Stomach (tissue), 8 donors: ENCODE measurements at regions not wholly inside any gene's neighbourhood (a gene's known extent, or its start where the extent isn't known, plus 50 kb on each side); places are given as distances from the start of the nearest gene placed in this dataset.
A peak's percentile ranks its signal among the peaks of the same experiment; 100 is the strongest.
"Not testable (repeated sequence)": the region's sequence is repeated elsewhere in the genome, so short reads cannot be mapped to it uniquely, and the experiment has no call there.

Experiments
- DNase-seq, 2 donors: peaks; one replicate each; pipeline versions ENCODE4 v3.0.0 to v3.0.0-alpha.2; 2013 to 2019
- H3K27ac ChIP-seq, 5 donors: fragments of 200-600 bp in 4 of 5; sonication (generic) in 4 of 5; one replicate each; pipeline ENCODE4 v1.5.1; 2013 to 2019; ENCODE audit warnings: mild to moderate bottlenecking in 1 of 5, moderate library complexity in 1 of 5
- H3K27me3 ChIP-seq, 3 donors: fragments of 200-600 bp; sonication (generic); one replicate each; pipeline ENCODE4 v1.5.1; 2017 to 2019; ENCODE audit warnings: mixed run types in 1 of 3
- H3K36me3 ChIP-seq, 4 donors: fragments of 200-600 bp; sonication (generic); 1 replicate in 3 of 4; 2 replicates in 1 of 4; pipeline ENCODE4 v1.5.1; 2016 to 2019
- H3K4me1 ChIP-seq, 4 donors: fragments of 200-600 bp; sonication (generic); one replicate each; pipeline ENCODE4 v1.5.1; 2016 to 2019
- H3K4me3 ChIP-seq, 4 donors: fragments of 200-600 bp; sonication (generic) in 3 of 4; one replicate each; pipeline ENCODE4 v1.5.1; 2016 to 2019; ENCODE audit warnings: mild to moderate bottlenecking in 1 of 4
- H3K9me3 ChIP-seq, 4 donors: fragments of 200-600 bp; sonication (generic); one replicate each; pipeline ENCODE4 v1.5.1; 2016 to 2019
- EP300 ChIP-seq: sonication (generic); formaldehyde crosslinking; IDR thresholded peaks from one replicate; pipeline ENCODE4 v1.6.1; 2017; ENCODE audit warnings: antibody characterized with exemption
- POLR2A ChIP-seq, 4 donors: fragments of 450-650 bp; IDR thresholded peaks; one replicate each; pipeline ENCODE4 v1.6.1; 2016; ENCODE audit warnings: antibody characterized with exemption in 4 of 4, control low read depth in 2 of 4, mild to moderate bottlenecking in 1 of 4, moderate library complexity in 1 of 4
- POLR2AphosphoS5 ChIP-seq, 3 donors: sonication (generic); formaldehyde crosslinking; IDR thresholded peaks; one replicate each; pipeline ENCODE4 v1.6.1; 2016; ENCODE audit warnings: antibody characterized with exemption in 3 of 3
- WGBS, 5 donors: extraction: QIAGEN DNeasy Blood & Tissue Kit in 3 of 5; methylation state at CpG; one replicate each; pipeline versions ENCODE4 v1.1.5 to v1.1.7; 2013 to 2018; 5-methylcytosine and 5-hydroxymethylcytosine counted together
- intact Hi-C: fragments of 100-400 bp; cut with DNase I; formaldehyde crosslinking; loops from one replicate; pipeline ENCODE4 v1.15.1; 2023; ENCODE audit warnings: low total_unique reads
- TF ChIP-seq, protein P1 (sequence below), 7 experiments: fragments of 450-650 bp in 4 of 7; fragments of 200-600 bp in 3 of 7; sonication (generic) in 3 of 7; IDR thresholded peaks; one replicate each; pipeline ENCODE4 v1.5.1; 2016 to 2019; ENCODE audit warnings: antibody characterized with exemption in 7 of 7, control low read depth in 2 of 7, mild to moderate bottlenecking in 1 of 7
- donor health status: healthy with polysubstance abuse.
- donor health status: Bipolar disorder and iron deficiency.
- donor health status: healthy.

DNA sequence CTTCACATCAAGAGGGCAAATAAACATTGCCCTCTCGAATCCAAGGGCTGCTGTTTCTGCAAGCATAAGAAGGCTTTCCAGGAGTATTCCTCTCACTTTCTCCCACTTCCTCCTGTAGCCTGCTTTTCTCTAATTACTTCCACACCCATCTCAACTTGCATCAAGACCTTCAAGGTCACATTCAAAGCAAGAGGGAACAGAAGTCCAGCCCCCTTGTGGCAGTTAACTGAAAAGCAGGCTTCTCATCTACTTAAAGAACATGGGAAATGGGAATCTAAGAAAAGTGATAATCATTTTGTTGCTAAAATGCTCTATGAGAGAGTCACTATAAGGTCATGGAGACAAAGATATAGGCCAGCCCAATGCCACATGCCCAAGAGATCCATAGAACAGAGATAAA, 874.4 kb downstream of the KCNT2 start:
- WGBS, 5 donors = 43 to 70% (median 66%) methylated on average over 1 of the region's 1 CpG
- intact Hi-C loops = no loop called here

DNA sequence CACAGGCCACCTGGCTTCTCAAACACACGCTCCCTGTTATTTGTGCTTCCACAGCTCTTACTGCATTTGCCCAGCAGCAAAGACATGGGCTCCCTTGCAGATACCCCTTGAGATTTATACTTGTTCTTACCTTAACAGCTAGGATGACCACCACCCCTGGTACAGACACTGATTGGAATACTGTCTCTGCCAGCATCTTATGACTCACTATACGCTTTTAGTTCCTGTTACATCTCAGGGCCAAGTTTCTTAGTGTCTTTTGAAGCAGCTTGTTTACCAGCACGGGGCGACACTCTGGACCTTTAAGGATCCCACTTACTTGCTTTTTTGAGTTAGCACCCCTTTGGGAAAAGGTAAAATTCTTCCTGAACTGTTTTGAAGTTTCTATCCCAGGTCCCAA, 874.8 kb downstream of the KCNT2 start:
- TF ChIP-seq EP300 (no peak), POLR2AphosphoS5 (IDR thresholded peaks at IDR 0.05) (no peak), POLR2A (IDR thresholded peaks at IDR 0.05) (no peak)
- TF ChIP-seq, protein P1, sequence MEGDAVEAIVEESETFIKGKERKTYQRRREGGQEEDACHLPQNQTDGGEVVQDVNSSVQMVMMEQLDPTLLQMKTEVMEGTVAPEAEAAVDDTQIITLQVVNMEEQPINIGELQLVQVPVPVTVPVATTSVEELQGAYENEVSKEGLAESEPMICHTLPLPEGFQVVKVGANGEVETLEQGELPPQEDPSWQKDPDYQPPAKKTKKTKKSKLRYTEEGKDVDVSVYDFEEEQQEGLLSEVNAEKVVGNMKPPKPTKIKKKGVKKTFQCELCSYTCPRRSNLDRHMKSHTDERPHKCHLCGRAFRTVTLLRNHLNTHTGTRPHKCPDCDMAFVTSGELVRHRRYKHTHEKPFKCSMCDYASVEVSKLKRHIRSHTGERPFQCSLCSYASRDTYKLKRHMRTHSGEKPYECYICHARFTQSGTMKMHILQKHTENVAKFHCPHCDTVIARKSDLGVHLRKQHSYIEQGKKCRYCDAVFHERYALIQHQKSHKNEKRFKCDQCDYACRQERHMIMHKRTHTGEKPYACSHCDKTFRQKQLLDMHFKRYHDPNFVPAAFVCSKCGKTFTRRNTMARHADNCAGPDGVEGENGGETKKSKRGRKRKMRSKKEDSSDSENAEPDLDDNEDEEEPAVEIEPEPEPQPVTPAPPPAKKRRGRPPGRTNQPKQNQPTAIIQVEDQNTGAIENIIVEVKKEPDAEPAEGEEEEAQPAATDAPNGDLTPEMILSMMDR (IDR thresholded peaks at IDR 0.05) = no peak
- Histone ChIP-seq H3K27me3 (no peaks in the 10 kb centered on the region), H3K4me1 (no peaks in the 10 kb centered on the region), H3K36me3 (no peaks in the 10 kb centered on the region), H3K27ac (no peak overlapping the region), H3K9me3 (no peaks in the 10 kb centered on the region), H3K4me3 (no peak overlapping the region)
- no peak for DNase-seq
- intact Hi-C loops = no loop called here
- WGBS, 5 donors = 67 to 88% (median 78%) methylated on average over 4 of the region's 4 CpGs

More for the DNA sequence above, 874.4 kb downstream of the KCNT2 start:
- Histone ChIP-seq H3K27ac (no peak overlapping the region), H3K4me3 (no peak overlapping the region), H3K27me3 (no peaks in the 10 kb centered on the region), H3K9me3 (no peaks in the 10 kb centered on the region), H3K4me1 (no peaks in the 10 kb centered on the region), H3K36me3 (no peaks in the 10 kb centered on the region)
- TF ChIP-seq EP300 = no peak
- TF ChIP-seq, protein P1 (IDR thresholded peaks at IDR 0.05) = no peak
- TF ChIP-seq POLR2AphosphoS5 (IDR thresholded peaks at IDR 0.05) = no peak
- no peak for TF ChIP-seq POLR2A (IDR thresholded peaks at IDR 0.05)
- DNase-seq = peak in 1 of 2 donors; percentile 11

DNA sequence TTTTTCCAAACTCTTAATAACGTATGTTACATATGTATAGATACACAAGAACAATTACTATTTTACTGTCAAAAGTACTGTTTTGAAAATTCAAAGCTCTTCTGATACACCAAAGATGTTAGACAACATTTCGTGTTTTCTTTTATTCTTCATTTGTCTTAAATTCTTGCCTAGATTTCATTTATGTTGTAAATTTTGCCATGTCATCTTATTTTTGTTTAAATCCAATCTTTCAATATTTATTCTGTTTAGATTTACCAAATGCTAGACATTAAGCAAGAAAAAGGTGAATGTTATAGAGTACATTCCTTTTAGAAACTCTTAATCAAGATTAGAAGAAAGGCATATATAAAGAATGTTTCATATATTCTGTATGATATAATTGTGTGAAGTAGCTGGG, 876.9 kb downstream of the KCNT2 start:
- Histone ChIP-seq H3K4me1 (no peaks in the 10 kb centered on the region), H3K27me3 (no peaks in the 10 kb centered on the region), H3K27ac (no peak overlapping the region), H3K9me3 (no peaks in the 10 kb centered on the region), H3K4me3 (no peak overlapping the region), H3K36me3 (no peaks in the 10 kb centered on the region)
- 67 to 78% (median 75%) methylated on average over 2 of the region's 2 CpGs for WGBS, 5 donors
- no peak for TF ChIP-seq POLR2A (IDR thresholded peaks at IDR 0.05)
- TF ChIP-seq, protein P1 (IDR thresholded peaks at IDR 0.05) = no peak
- no peak for TF ChIP-seq EP300
- TF ChIP-seq POLR2AphosphoS5 (IDR thresholded peaks at IDR 0.05) = no peak
- intact Hi-C loops = no loop called here
- no peak for DNase-seq

DNA sequence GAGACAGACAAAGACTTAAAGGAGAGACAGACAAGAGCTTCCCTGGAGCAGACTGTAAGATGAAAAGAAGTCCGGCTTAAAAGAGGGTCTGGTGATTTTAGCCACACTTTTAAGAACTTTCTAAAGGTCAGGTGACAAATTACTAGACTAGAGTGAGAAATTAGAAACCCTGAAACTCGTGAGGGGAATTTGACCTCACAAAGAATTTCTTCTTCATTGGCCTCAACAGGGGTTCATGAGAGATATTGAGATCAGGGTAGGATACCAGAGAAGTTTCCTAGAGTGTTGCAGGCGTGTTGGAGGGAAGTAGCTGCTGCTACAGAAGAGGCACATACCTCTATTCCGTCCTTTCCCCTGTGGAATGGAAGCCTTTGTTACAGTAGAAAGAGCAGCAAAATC, 884.4 kb downstream of the KCNT2 start:
- H3K27ac ChIP-seq = no peak overlapping the region
- no peak for DNase-seq
- H3K9me3 ChIP-seq = peaks cover 0 to 7% (median 3%) of the 10 kb centered on the region in 4 donors
- TF ChIP-seq, protein P1 (IDR thresholded peaks at IDR 0.05) = no peak
- TF ChIP-seq POLR2AphosphoS5 (IDR thresholded peaks at IDR 0.05) (no peak), EP300 (no peak), POLR2A (IDR thresholded peaks at IDR 0.05) (no peak)
- no peaks in the 10 kb centered on the region for H3K36me3 ChIP-seq
- WGBS, 5 donors = 58 to 66% (median 64%) methylated on average over 4 of the region's 4 CpGs
- H3K4me3 ChIP-seq = no peak overlapping the region
- H3K27me3 ChIP-seq = no peaks in the 10 kb centered on the region
- no peaks in the 10 kb centered on the region for H3K4me1 ChIP-seq
- intact Hi-C loops = no loop called here

DNA sequence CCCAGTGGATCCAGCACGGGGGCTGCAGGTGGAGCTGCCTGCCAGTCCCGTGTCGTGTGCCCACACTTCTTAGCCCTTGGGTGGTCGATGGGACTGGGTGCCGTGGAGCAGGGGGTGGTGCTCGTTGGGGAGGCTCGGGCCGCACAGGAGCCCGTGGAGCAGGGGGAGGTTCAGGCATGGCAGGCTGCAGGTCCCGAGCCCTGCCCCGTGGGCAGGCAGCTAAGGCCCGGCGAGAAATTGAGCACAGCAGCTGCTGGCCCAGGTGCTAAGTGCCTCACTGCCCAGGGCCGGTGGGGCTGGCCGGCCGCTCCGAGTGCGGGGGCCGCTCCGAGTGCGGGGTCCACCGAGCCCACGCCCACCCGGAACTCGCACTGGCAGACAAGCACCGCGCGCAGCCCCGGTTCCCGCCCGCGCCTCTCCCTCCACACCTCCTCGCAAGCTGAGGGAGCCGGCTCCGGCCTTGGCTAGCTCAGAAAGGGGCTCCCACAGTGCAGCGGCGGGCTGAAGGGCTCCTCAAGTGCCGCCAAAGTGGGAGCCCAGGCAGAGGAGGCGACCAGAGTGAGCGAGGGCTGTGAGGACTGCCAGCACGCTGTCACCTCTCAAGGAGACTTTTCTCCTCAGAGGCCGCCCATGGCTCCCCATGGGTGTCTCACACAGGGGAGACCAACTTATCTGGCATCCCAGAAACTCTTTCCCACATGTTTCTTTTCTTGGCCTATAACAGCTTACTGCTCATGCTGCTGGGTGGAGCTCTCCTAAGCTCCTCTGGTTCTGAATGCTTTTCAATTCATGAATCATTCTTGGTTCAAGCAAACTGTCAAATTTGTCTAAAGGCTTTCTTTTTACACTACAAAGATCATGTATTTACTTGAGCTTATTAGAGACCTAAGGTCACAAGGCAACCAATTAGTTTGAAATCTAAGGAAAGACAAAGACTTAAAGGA, 885.1 kb downstream of the KCNT2 start:
- H3K36me3 ChIP-seq, H3K4me1 ChIP-seq, DNase-seq, H3K27me3 ChIP-seq, intact Hi-C loops, H3K9me3 ChIP-seq, H3K4me3 ChIP-seq, H3K27ac ChIP-seq: not testable (repeated sequence)
- 93 to 96% (median 95%) methylated on average over 6 to 42 of the region's 42 CpGs for WGBS, 5 donors

DNA sequence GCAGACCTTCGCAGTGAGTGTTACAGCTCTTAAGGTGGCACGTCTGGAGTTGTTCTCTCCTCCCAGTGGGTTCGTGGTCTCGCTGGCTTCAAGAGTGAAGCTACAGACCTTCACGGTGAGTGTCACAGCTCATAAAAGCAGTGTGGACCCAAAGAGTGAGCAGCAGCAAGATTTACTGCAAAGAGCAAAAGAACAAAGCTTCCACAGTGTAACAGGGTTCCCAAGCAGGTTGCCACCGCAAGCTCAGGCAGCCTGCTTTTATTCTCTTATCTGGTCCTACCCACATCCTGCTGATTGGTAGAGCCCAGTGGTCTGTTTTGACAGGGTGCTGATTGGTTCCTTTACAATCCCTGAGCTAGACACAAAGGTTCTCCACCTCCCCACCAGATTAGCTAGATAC, 886.1 kb downstream of the KCNT2 start:
- H3K9me3 ChIP-seq, H3K4me3 ChIP-seq, H3K4me1 ChIP-seq, H3K27me3 ChIP-seq, DNase-seq, H3K36me3 ChIP-seq, H3K27ac ChIP-seq, intact Hi-C loops: not testable (repeated sequence)
- WGBS, 5 donors = 77 to 95% (median 85%) methylated on average over 5 to 6 of the region's 6 CpGs
